PC-3 (cell line): ENCODE measurements at regions not wholly inside any gene's neighbourhood (a gene's known extent, or its start where the extent isn't known, plus 50 kb on each side); places are given as distances from the start of the nearest gene placed in this dataset.

Experiments used
- EZH2 ChIP-seq: fragments of 300-600 bp; sonication (generic); IDR thresholded peaks from one replicate; pipeline ENCODE4 v1.6.1; 2017; ENCODE audit warnings: antibody characterized with exemption, mild to moderate bottlenecking, low read length; ENCODE audit not compliant: unreplicated experiment
- EZH2phosphoT487 ChIP-seq: fragments of 300-600 bp; sonication (generic); IDR thresholded peaks from 2 replicates; pipeline ENCODE4 v1.6.1; 2018; ENCODE audit warnings: mild to moderate bottlenecking, antibody characterized with exemption, low read length, borderline replicate concordance
- TF ChIP-seq, protein P1 (sequence below): fragments of 300-600 bp; sonication (generic); conservative IDR thresholded peaks from 2 replicates; pipeline ENCODE4 v1.5.1; 2017; ENCODE audit warnings: antibody characterized with exemption, low read depth, mild to moderate bottlenecking, low read length

GRCh38 chr15:69820819-69821218 is 276.9 kb downstream of the TLE3 start:
- TF ChIP-seq, protein P1, sequence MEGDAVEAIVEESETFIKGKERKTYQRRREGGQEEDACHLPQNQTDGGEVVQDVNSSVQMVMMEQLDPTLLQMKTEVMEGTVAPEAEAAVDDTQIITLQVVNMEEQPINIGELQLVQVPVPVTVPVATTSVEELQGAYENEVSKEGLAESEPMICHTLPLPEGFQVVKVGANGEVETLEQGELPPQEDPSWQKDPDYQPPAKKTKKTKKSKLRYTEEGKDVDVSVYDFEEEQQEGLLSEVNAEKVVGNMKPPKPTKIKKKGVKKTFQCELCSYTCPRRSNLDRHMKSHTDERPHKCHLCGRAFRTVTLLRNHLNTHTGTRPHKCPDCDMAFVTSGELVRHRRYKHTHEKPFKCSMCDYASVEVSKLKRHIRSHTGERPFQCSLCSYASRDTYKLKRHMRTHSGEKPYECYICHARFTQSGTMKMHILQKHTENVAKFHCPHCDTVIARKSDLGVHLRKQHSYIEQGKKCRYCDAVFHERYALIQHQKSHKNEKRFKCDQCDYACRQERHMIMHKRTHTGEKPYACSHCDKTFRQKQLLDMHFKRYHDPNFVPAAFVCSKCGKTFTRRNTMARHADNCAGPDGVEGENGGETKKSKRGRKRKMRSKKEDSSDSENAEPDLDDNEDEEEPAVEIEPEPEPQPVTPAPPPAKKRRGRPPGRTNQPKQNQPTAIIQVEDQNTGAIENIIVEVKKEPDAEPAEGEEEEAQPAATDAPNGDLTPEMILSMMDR: no peak
- TF ChIP-seq EZH2 (no peak), EZH2phosphoT487 (no peak)
